ENCODE measurements at regions not wholly inside any gene's neighbourhood (a gene's known extent, or its start where the extent isn't known, plus 50 kb on each side); places are given as distances from the start of the nearest gene placed in this dataset.

- TF ChIP-seq EZH2 (IDR thresholded peaks at IDR 0.05): no peak
- no peak for TF ChIP-seq POLR2AphosphoS5 (IDR thresholded peaks at IDR 0.05; ENCODE audit: borderline replicate concordance, low read depth, low read length)
- no peak for TF ChIP-seq FOXP2 (optimal IDR thresholded peaks at IDR 0.05; ENCODE audit: control extremely low read depth, extremely low read length, insufficient read depth)
These were observed 346.4 kb downstream of the CHRM3 start for GRCh38 chr1:239732770-239733169.

All from SK-N-MC (cell line).